ENCODE measurements at regions not wholly inside any gene's neighbourhood (a gene's known extent, or its start where the extent isn't known, plus 50 kb on each side); places are given as distances from the start of the nearest gene placed in this dataset.
A peak's percentile ranks its signal among the peaks of the same experiment; 100 is the strongest.

DNA sequence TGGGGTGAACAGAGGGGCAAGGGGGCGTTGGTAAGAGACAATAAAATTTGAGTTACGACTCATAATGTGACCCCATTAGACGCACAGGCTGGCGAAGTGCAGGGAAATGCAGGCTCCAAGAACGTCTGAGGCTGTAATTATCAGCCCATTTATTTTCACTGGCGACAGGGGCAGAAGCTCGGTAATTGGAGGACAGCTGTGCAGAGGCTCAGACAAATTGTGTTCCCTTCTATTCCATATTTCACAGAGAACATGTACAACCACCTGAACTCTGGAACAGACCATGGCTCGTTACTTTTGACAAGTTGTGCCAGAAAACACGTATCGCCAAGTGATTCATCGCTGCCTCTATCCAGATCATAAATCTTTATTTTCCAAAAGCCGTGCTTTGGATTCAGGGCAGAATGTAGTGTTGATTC lies 137.3 kb upstream of the FRMD4A start:
- TF ChIP-seq, protein P1, sequence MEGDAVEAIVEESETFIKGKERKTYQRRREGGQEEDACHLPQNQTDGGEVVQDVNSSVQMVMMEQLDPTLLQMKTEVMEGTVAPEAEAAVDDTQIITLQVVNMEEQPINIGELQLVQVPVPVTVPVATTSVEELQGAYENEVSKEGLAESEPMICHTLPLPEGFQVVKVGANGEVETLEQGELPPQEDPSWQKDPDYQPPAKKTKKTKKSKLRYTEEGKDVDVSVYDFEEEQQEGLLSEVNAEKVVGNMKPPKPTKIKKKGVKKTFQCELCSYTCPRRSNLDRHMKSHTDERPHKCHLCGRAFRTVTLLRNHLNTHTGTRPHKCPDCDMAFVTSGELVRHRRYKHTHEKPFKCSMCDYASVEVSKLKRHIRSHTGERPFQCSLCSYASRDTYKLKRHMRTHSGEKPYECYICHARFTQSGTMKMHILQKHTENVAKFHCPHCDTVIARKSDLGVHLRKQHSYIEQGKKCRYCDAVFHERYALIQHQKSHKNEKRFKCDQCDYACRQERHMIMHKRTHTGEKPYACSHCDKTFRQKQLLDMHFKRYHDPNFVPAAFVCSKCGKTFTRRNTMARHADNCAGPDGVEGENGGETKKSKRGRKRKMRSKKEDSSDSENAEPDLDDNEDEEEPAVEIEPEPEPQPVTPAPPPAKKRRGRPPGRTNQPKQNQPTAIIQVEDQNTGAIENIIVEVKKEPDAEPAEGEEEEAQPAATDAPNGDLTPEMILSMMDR (IDR thresholded peaks at IDR 0.05; ENCODE audit: insufficient read depth, low read length, severe bottlenecking), result no peak
- FAIRE-seq (no peak), DNase-seq (ENCODE audit: low read depth) (no peak)
- H3K27me3 ChIP-seq (ENCODE audit: control insufficient read depth, insufficient read depth, low read length), result no peaks in the 10 kb centered on the region
- H3K36me3 ChIP-seq (ENCODE audit: control insufficient read depth, insufficient read depth, low read length), result no peaks in the 10 kb centered on the region
- no peak overlapping the region for H3K4me3 ChIP-seq (ENCODE audit: low read depth, low read length)

DNA sequence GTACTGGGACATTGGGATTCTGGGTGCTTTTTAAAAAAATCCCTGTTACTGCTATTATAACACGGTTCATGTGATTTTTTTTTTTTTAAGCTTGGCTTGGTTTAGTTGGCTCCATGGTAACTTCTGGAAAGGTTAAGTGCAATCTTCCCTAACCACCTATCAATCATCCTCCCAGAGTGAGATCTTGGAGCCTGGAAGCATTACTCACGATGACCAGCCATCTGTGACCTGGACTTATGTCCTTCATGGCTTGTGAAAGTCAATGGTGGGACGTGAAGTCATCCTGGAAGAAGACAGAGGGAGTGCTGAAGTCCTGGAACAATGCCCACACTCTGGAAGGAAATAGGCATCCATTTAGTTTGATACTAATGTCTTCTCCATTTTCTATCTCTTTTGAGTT lies 135.5 kb upstream of the FRMD4A start:
- H3K36me3 ChIP-seq (ENCODE audit: control insufficient read depth, insufficient read depth, low read length), result no peaks in the 10 kb centered on the region
- DNase-seq (ENCODE audit: low read depth) (no peak), FAIRE-seq (no peak)
- TF ChIP-seq, protein P1 (IDR thresholded peaks at IDR 0.05; ENCODE audit: insufficient read depth, low read length, severe bottlenecking), result no peak
- H3K27me3 ChIP-seq (ENCODE audit: control insufficient read depth, insufficient read depth, low read length), result no peaks in the 10 kb centered on the region
- H3K4me3 ChIP-seq (ENCODE audit: low read depth, low read length), result no peak overlapping the region

DNA sequence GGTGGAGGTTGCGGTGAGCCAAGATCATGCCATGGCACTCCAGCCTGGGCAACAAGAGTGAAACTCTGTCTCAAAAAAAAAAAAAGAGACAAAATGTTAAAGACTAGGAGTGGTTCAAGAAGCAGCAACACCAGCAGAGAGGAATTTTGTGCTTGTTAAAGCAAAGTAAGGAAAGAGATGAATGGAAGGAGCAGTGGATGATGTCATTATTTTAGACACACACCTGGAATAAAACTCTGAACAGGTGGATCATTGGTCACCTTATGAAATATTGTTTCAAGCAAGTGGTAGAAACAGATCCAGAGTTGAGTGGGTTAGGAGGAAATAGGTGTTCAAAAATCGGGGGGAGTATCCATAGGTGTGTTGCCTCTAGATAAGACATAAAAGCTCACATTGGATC lies 129.7 kb upstream of the FRMD4A start:
- TF ChIP-seq, protein P1 (IDR thresholded peaks at IDR 0.05; ENCODE audit: insufficient read depth, low read length, severe bottlenecking), result no peak
- Histone ChIP-seq H3K36me3 (ENCODE audit: control insufficient read depth, insufficient read depth, low read length) (no peaks in the 10 kb centered on the region), H3K27me3 (ENCODE audit: control insufficient read depth, insufficient read depth, low read length) (no peaks in the 10 kb centered on the region), H3K4me3 (ENCODE audit: low read depth, low read length) (no peak overlapping the region)
- DNase-seq (ENCODE audit: low read depth) (no peak), FAIRE-seq (no peak)

DNA sequence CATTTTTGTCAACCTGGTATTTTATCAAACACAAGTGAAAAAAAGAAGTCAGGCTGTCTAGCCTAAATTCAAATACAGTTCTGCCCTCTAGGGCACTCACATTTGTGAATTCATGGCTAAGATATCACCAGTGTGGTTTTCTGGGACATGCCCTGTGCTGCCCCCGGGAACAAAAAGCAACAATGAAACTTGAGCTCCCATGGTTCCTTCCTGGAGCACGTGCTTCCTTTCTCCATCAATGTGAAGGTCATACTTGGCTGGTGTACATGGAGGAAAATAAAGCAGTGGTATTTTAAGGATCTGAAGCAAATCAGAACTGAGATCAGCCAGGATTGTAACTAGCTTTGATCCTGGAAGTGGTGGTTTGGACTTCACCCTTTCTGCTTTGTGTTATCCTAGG lies 128.9 kb upstream of the FRMD4A start:
- no peak overlapping the region for H3K4me3 ChIP-seq (ENCODE audit: low read depth, low read length)
- FAIRE-seq (no peak), DNase-seq (ENCODE audit: low read depth) (peak; percentile 15)
- no peaks in the 10 kb centered on the region for H3K27me3 ChIP-seq (ENCODE audit: control insufficient read depth, insufficient read depth, low read length)
- no peaks in the 10 kb centered on the region for H3K36me3 ChIP-seq (ENCODE audit: control insufficient read depth, insufficient read depth, low read length)
- TF ChIP-seq, protein P1 (IDR thresholded peaks at IDR 0.05; ENCODE audit: insufficient read depth, low read length, severe bottlenecking), result no peak

DNA sequence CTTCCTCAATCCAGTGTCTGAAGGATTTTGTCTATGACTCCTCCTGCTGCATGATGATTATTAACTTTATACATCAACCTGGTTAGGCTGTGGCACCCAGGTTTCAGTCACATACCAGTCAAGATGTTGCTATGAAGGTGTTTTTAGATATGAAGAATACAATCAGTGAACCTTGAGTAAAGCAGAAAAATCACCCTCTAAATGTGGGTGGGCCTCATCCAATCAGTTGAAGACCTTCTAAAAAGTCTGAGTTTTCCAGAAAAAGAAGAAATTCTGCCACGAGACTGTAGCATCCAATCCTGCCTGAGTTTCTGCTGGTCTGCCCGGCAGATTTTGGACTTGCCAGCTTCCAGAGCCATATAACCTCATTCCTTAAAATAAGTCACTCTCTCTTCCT lies 126.1 kb upstream of the FRMD4A start:
- Histone ChIP-seq H3K4me3 (ENCODE audit: low read depth, low read length) (no peak overlapping the region), H3K27me3 (ENCODE audit: control insufficient read depth, insufficient read depth, low read length) (no peaks in the 10 kb centered on the region), H3K36me3 (ENCODE audit: control insufficient read depth, insufficient read depth, low read length) (no peaks in the 10 kb centered on the region)
- TF ChIP-seq, protein P1 (IDR thresholded peaks at IDR 0.05; ENCODE audit: insufficient read depth, low read length, severe bottlenecking), result no peak
- FAIRE-seq, result no peak
- DNase-seq (ENCODE audit: low read depth), result no peak

DNA sequence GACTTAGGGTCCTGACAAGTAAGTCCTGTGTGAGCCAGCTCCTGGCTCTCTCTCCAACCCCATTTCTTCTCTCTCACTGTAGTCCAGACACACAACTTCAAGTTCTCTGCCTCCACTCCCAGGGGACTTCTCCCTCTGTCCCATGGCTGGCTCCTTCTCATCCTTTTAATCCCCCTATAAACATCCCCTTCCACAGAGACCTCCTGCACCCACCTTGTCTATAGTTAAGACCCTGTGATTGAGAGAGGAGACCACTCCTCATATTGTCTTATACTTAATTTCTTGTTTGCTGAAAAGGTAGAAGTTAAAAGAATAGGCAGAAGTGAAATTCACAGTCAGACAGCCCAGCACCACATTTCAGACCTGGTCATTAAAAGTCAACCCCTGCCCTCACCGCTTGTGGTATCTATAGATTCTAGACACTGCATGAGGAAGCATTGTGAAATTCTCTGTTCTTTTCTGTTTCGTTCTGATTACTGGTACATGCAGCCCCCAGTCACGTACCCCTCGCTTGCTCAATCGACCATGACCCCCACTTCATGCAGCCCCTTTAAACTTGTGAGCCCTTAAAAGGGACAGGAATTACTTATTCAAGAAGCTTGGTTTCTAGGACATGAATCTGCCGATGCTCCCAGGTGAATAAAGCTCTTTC lies 125.6 kb upstream of the FRMD4A start:
- no peak overlapping the region for H3K4me3 ChIP-seq (ENCODE audit: low read depth, low read length)
- TF ChIP-seq, protein P1 (IDR thresholded peaks at IDR 0.05; ENCODE audit: insufficient read depth, low read length, severe bottlenecking), result no peak
- H3K27me3 ChIP-seq (ENCODE audit: control insufficient read depth, insufficient read depth, low read length), result no peaks in the 10 kb centered on the region
- H3K36me3 ChIP-seq (ENCODE audit: control insufficient read depth, insufficient read depth, low read length), result no peaks in the 10 kb centered on the region
- FAIRE-seq (peak; percentile 47), DNase-seq (ENCODE audit: low read depth) (no peak)
